SK-N-SH (cell line): ENCODE measurements at regions not wholly inside any gene's neighbourhood (a gene's known extent, or its start where the extent isn't known, plus 50 kb on each side); places are given as distances from the start of the nearest gene placed in this dataset.

Experiments used
- CTCF ChIA-PET: fragments of 300-600, 350-600 bp; formaldehyde crosslinking; extraction: SDS; loops from one replicate; lab custom pipeline; 2021; lab: Yijun Ruan, JAX
- POLR2A ChIA-PET: fragments of 350-600 bp; sonication (Branson Sonifier 250); formaldehyde crosslinking; extraction: SDS; loops from one replicate; lab custom pipeline; 2020; ENCODE audit warnings: antibody characterized with exemption, inconsistent platforms; lab: Yijun Ruan, JAX
- DNase-seq: peaks from one replicate; pipeline ENCODE4 v3.0.0; 2012
- H2AFZ ChIP-seq: fragments of 200-600 bp; sonication (generic); 2 replicates; pipeline ENCODE4 v1.8.1; 2016; ENCODE audit warnings: antibody characterized with exemption, mild to moderate bottlenecking, low read depth
- H3F3A ChIP-seq: fragments of 200-600 bp; sonication (generic); replicated peaks from 2 replicates; pipeline ENCODE3; 2016; ENCODE audit warnings: antibody characterized with exemption, mild to moderate bottlenecking; ENCODE audit not compliant: insufficient read depth
- H3K27ac ChIP-seq, 2 experiments: fragments of 200-500 bp in 1 of 2; fragments of 200-600 bp in 1 of 2; sonication (Bioruptor generic) in 1 of 2; sonication (generic), shearing (Covaris generic) in 1 of 2; 2 replicates each; pipeline versions ENCODE4 v1.5.1 to v1.6.1; 2014 to 2016; ENCODE audit warnings: low read depth in 2 of 2, inconsistent platforms in 1 of 2, low read length in 1 of 2, mild to moderate bottlenecking in 1 of 2, mixed read lengths in 1 of 2
- H3K27me3 ChIP-seq: fragments of 200-600 bp; sonication (generic), shearing (Covaris generic); 2 replicates; pipeline ENCODE4 v1.6.1; 2016; ENCODE audit warnings: mixed run types; ENCODE audit not compliant: insufficient read depth
- H3K36me3 ChIP-seq, 2 experiments: fragments of 200-500 bp in 1 of 2; fragments of 200-600 bp in 1 of 2; sonication (Bioruptor generic) in 1 of 2; sonication (generic) in 1 of 2; replicated peaks in 1 of 2; 2 replicates each; pipeline versions ENCODE3 to v1.5.1; 2014 to 2016; ENCODE audit warnings: low read length in 1 of 2, mild to moderate bottlenecking in 1 of 2; ENCODE audit not compliant: insufficient read depth in 2 of 2, control insufficient read depth in 1 of 2
- H3K4me1 ChIP-seq, 2 experiments: fragments of 200-500 bp in 1 of 2; fragments of 200-600 bp in 1 of 2; sonication (Bioruptor generic) in 1 of 2; sonication (generic), shearing (Covaris generic) in 1 of 2; 2 replicates each; pipeline versions ENCODE4 v1.5.1 to v1.6.1; 2014 to 2016; ENCODE audit warnings: low read depth in 1 of 2, low read length in 1 of 2, mixed run types in 1 of 2; ENCODE audit not compliant: insufficient read depth in 2 of 2, control insufficient read depth in 1 of 2
- H3K4me2 ChIP-seq: fragments of 200-600 bp; sonication (generic), shearing (Covaris generic); 2 replicates; pipeline ENCODE4 v1.6.1; 2017; ENCODE audit warnings: mixed run types
- H3K4me3 ChIP-seq, 2 experiments: fragments of 200-500 bp in 1 of 2; fragments of 200-600 bp in 1 of 2; sonication (Bioruptor generic) in 1 of 2; sonication (generic), shearing (Covaris generic) in 1 of 2; 2 replicates each; pipeline versions ENCODE4 v1.5.1 to v1.8.1; 2014 to 2016; ENCODE audit warnings: low read depth in 2 of 2, inconsistent platforms in 1 of 2, low read length in 1 of 2, mild to moderate bottlenecking in 1 of 2, mixed read lengths in 1 of 2, moderate library complexity in 1 of 2
- H3K79me2 ChIP-seq: fragments of 200-600 bp; sonication (generic); 2 replicates; pipeline ENCODE4 v1.8.1; 2017; ENCODE audit warnings: mild to moderate bottlenecking; ENCODE audit not compliant: insufficient read depth
- H3K9ac ChIP-seq: fragments of 200-600 bp; sonication (generic); 2 replicates; pipeline ENCODE4 v1.6.1; 2017; ENCODE audit warnings: mixed run types
- H3K9me2 ChIP-seq: fragments of 200-600 bp; sonication (generic); 2 replicates; pipeline ENCODE4 v1.6.1; 2017; ENCODE audit warnings: mixed run types
- H3K9me3 ChIP-seq: fragments of 200-600 bp; sonication (generic); 2 replicates; pipeline ENCODE4 v1.6.1; 2017; ENCODE audit warnings: mixed run types, mild to moderate bottlenecking, moderate library complexity
- H4K20me1 ChIP-seq: fragments of 200-600 bp; sonication (generic); 2 replicates; pipeline ENCODE4 v1.6.1; 2017; ENCODE audit warnings: mild to moderate bottlenecking, mixed run types; ENCODE audit not compliant: insufficient read depth
- EP300 ChIP-seq, 2 experiments: IDR thresholded peaks; 2 replicates each; pipeline versions ENCODE4 v1.4.0 to v1.6.1; 2012; ENCODE audit warnings: borderline replicate concordance in 1 of 2, low read depth in 1 of 2, low read length in 1 of 2
- FOXJ3 ChIP-seq: sonication (generic); formaldehyde crosslinking; IDR thresholded peaks from 2 replicates; pipeline ENCODE4 v1.5.1; 2020; ENCODE audit warnings: mild to moderate bottlenecking, missing genetic modification reagents
- FOXM1 ChIP-seq: IDR thresholded peaks from 2 replicates; pipeline ENCODE4 v1.4.0; 2012; ENCODE audit warnings: low read depth, mild to moderate bottlenecking
- MEF2A ChIP-seq: IDR thresholded peaks from 2 replicates; pipeline ENCODE4 v1.4.0; 2012; ENCODE audit warnings: low read depth, borderline replicate concordance
- NRF1 ChIP-seq: IDR thresholded peaks from 2 replicates; pipeline ENCODE4 v1.6.1; 2012; ENCODE audit warnings: low read depth, mild to moderate bottlenecking, low read length
- POLR2AphosphoS5 ChIP-seq: IDR thresholded peaks from 2 replicates; pipeline ENCODE4 v1.6.1; 2012; ENCODE audit warnings: low read depth, low read length
- TCF12 ChIP-seq: IDR thresholded peaks from 2 replicates; pipeline ENCODE4 v1.4.0; 2012
- TEAD4 ChIP-seq: IDR thresholded peaks from 2 replicates; pipeline ENCODE4 v1.4.0; 2012; ENCODE audit warnings: mild to moderate bottlenecking, borderline replicate concordance; ENCODE audit not compliant: insufficient read depth
- WGBS: methylation state at CpG from one replicate; pipeline ENCODE4 v1.1.6; 2017; ENCODE audit warnings: low lambda C conversion rate; 5-methylcytosine and 5-hydroxymethylcytosine counted together
- TF ChIP-seq, protein P1 (sequence below): IDR thresholded peaks from 2 replicates; pipeline ENCODE4 v1.4.0; 2012; ENCODE audit warnings: low read depth, borderline replicate concordance
- TF ChIP-seq, protein P2 (sequence below): IDR thresholded peaks from 2 replicates; pipeline ENCODE4 v1.4.0; 2012; ENCODE audit warnings: low read depth
- TF ChIP-seq, protein P3 (sequence below): IDR thresholded peaks from 2 replicates; pipeline ENCODE4 v1.4.0; 2012; ENCODE audit warnings: low read depth, borderline replicate concordance
- TF ChIP-seq, protein P4 (sequence below): fragments of 200-600 bp; sonication (generic); IDR thresholded peaks from 2 replicates; pipeline ENCODE4 v1.6.1; 2017; ENCODE audit warnings: antibody characterized with exemption, mild to moderate bottlenecking, moderate library complexity
- TF ChIP-seq, protein P5 (sequence below): fragments of 150-350 bp; IDR thresholded peaks from 2 replicates; pipeline ENCODE4 v1.6.1; 2017; ENCODE audit warnings: antibody characterized with exemption, low read length, low read depth, borderline replicate concordance

DNA sequence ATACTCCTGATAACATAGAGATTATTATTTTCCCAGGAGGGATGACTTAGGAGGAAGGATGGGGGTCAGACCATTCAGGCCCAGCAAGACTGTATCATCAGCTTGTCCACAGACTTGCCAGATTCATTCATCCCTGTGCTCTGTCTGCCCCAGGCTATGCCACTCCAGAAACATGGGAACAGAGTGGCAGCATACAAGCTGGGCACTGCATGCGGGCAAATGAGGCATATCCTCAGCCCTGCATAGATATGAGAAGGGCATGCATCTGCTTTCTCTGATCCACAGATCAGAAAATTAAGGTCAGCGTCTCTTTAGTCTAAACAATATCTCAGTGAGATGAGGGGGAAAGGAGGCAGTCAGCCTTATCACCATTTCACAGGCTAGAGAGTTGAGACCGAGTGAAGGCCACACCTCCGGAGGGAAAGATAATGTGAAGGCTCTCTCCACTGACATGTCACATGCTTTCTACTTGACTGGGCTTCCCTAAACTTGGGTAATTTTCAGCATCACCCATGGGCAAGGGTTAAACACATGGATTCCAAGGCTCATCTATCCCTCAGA is 140.5 kb downstream of the TFAP2B start:
- TF ChIP-seq EP300 (IDR thresholded peaks at IDR 0.05; ENCODE audit: borderline replicate concordance in 1 of 2, low read depth in 1 of 2, low read length in 1 of 2) (peak in 1 of 2 experiments; percentile 45; a peak in 1 of 4 replicates), POLR2AphosphoS5 (no peak)
- CTCF ChIA-PET: interaction anchor here (1.1 kb wide), 1 partner anchor 8 kb away, joined by 3 read pairs; no protein-coding TSS in a partner anchor
- no peaks in the 10 kb centered on the region for H3K27me3 ChIP-seq
- H3K9me2 ChIP-seq: no peaks in the 10 kb centered on the region
- H3K36me3 ChIP-seq: no peaks in the 10 kb centered on the region
- no peaks in the 10 kb centered on the region for H4K20me1 ChIP-seq
- WGBS: 53% methylated on average over 4 of the region's 4 CpGs
- H3K9ac ChIP-seq: no peak overlapping the region
- H3K4me2 ChIP-seq: no peak overlapping the region
- H3K79me2 ChIP-seq: no peaks in the 10 kb centered on the region
- POLR2A ChIA-PET: no interaction called here
- H3K4me3 ChIP-seq: no peak overlapping the region
- peak overlapping the region in 1 of 2 experiments; percentile 58; a peak in 2 of 4 replicates for H3K27ac ChIP-seq
- no peak overlapping the region for H2AFZ ChIP-seq
- H3K4me1 ChIP-seq: peaks cover 0 to 6% of the 10 kb centered on the region in 2 experiments; a peak in 3 of 4 replicates
- peak; percentile 23 for DNase-seq
- no peaks in the 10 kb centered on the region for H3K9me3 ChIP-seq
- H3F3A ChIP-seq: no peaks in the 10 kb centered on the region

DNA sequence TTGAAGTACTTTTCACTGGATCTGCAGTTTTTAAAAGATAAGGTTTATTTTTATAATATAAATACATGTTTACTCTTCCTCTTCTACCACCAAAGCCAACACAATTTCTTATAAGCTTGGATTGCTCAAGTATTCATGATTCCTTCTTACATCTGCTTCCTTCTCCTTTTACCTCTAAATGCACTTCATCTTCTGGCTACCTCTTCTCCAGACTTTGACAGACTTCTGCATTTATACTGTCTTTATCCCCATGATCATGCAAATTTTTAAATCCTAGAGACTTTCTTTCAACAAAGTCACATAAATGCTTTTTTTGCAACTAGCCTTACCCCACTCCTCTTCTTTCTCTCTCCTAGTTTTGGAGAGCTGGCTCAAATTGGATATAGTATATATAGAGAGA is 142.9 kb downstream of the TFAP2B start:
- no peak overlapping the region for H3K4me2 ChIP-seq
- H3K27ac ChIP-seq: no peak overlapping the region
- no peaks in the 10 kb centered on the region for H3K27me3 ChIP-seq
- no peaks in the 10 kb centered on the region for H3K9me2 ChIP-seq
- H3K36me3 ChIP-seq: no peaks in the 10 kb centered on the region
- no peaks in the 10 kb centered on the region for H3K79me2 ChIP-seq
- TF ChIP-seq NRF1: no peak
- TF ChIP-seq, protein P1, sequence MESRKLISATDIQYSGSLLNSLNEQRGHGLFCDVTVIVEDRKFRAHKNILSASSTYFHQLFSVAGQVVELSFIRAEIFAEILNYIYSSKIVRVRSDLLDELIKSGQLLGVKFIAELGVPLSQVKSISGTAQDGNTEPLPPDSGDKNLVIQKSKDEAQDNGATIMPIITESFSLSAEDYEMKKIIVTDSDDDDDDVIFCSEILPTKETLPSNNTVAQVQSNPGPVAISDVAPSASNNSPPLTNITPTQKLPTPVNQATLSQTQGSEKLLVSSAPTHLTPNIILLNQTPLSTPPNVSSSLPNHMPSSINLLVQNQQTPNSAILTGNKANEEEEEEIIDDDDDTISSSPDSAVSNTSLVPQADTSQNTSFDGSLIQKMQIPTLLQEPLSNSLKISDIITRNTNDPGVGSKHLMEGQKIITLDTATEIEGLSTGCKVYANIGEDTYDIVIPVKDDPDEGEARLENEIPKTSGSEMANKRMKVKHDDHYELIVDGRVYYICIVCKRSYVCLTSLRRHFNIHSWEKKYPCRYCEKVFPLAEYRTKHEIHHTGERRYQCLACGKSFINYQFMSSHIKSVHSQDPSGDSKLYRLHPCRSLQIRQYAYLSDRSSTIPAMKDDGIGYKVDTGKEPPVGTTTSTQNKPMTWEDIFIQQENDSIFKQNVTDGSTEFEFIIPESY: no peak
- TF ChIP-seq, protein P2, sequence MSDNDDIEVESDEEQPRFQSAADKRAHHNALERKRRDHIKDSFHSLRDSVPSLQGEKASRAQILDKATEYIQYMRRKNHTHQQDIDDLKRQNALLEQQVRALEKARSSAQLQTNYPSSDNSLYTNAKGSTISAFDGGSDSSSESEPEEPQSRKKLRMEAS: no peak
- no peak for TF ChIP-seq POLR2AphosphoS5
- TF ChIP-seq, protein P3, sequence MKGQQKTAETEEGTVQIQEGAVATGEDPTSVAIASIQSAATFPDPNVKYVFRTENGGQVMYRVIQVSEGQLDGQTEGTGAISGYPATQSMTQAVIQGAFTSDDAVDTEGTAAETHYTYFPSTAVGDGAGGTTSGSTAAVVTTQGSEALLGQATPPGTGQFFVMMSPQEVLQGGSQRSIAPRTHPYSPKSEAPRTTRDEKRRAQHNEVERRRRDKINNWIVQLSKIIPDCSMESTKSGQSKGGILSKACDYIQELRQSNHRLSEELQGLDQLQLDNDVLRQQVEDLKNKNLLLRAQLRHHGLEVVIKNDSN: no peak
- no peak for TF ChIP-seq MEF2A
- TF ChIP-seq FOXM1: no peak
- TF ChIP-seq FOXJ3: no peak
- TF ChIP-seq TCF12: no peak
- no peak for TF ChIP-seq TEAD4
- TF ChIP-seq, protein P4, sequence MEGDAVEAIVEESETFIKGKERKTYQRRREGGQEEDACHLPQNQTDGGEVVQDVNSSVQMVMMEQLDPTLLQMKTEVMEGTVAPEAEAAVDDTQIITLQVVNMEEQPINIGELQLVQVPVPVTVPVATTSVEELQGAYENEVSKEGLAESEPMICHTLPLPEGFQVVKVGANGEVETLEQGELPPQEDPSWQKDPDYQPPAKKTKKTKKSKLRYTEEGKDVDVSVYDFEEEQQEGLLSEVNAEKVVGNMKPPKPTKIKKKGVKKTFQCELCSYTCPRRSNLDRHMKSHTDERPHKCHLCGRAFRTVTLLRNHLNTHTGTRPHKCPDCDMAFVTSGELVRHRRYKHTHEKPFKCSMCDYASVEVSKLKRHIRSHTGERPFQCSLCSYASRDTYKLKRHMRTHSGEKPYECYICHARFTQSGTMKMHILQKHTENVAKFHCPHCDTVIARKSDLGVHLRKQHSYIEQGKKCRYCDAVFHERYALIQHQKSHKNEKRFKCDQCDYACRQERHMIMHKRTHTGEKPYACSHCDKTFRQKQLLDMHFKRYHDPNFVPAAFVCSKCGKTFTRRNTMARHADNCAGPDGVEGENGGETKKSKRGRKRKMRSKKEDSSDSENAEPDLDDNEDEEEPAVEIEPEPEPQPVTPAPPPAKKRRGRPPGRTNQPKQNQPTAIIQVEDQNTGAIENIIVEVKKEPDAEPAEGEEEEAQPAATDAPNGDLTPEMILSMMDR: no peak
- TF ChIP-seq, protein P5, sequence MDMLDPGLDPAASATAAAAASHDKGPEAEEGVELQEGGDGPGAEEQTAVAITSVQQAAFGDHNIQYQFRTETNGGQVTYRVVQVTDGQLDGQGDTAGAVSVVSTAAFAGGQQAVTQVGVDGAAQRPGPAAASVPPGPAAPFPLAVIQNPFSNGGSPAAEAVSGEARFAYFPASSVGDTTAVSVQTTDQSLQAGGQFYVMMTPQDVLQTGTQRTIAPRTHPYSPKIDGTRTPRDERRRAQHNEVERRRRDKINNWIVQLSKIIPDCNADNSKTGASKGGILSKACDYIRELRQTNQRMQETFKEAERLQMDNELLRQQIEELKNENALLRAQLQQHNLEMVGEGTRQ: no peak
- no peak for TF ChIP-seq EP300 (IDR thresholded peaks at IDR 0.05; ENCODE audit: borderline replicate concordance in 1 of 2, low read depth in 1 of 2, low read length in 1 of 2)
- ChIA-PET POLR2A (no interaction called here), CTCF (no interaction called here)
- peaks cover 0 to 6% of the 10 kb centered on the region in 2 experiments; a peak in 2 of 4 replicates for H3K4me1 ChIP-seq
- no peak overlapping the region for H3K9ac ChIP-seq
- H4K20me1 ChIP-seq: no peaks in the 10 kb centered on the region
- H3K4me3 ChIP-seq: no peak overlapping the region
- H3F3A ChIP-seq: no peaks in the 10 kb centered on the region
- H2AFZ ChIP-seq: no peak overlapping the region
- DNase-seq: no peak
- H3K9me3 ChIP-seq: no peaks in the 10 kb centered on the region
